ENCODE measurements at regions not wholly inside any gene's neighbourhood (a gene's known extent, or its start where the extent isn't known, plus 50 kb on each side); places are given as distances from the start of the nearest gene placed in this dataset.

DNA sequence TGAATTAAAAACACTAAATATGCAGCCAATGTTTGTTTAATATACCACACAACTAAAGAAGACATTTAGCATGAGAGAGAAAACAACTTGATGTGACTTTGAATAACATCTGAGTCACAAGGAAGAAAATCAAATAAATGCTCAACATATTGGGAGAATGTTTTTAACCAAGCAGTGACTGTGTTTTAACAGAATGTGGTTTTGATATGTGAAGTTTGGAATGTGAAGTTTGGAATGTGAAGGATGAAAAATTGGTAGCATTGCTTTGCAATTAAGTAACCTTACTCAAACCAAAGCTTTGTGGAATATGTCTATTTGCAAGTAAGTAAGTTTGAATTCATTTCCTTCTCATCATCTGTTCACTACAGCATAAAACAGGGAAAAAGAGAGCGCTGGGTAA lies 128.2 kb upstream of the DNAJC10 start:
- H3K36me3 Mint-ChIP-seq, result no peaks in the 10 kb centered on the region
- CTCF ChIA-PET, result no interaction called here
- POLR2A ChIA-PET, result no interaction called here
- H3K27ac Mint-ChIP-seq, result no peak overlapping the region; the same call in 1 of the 2 replicates
- no peak overlapping the region for H3K4me3 Mint-ChIP-seq
- DNase-seq (ENCODE audit: low spot score), result no peak
- ATAC-seq, result no peak
- H3K27me3 Mint-ChIP-seq (ENCODE audit: low read depth), result no peaks in the 10 kb centered on the region
- no peaks in the 10 kb centered on the region for H3K9me3 Mint-ChIP-seq
- peaks cover 44% of the 10 kb centered on the region for H3K4me1 Mint-ChIP-seq
- TF ChIP-seq FOXP1 (CRISPR knock-in tag; IDR thresholded peaks at IDR 0.05; ENCODE audit: borderline replicate concordance) (no peak), RORB (CRISPR knock-in tag; IDR thresholded peaks at IDR 0.05) (no peak), RELA (CRISPR knock-in tag; IDR thresholded peaks at IDR 0.05; ENCODE audit: borderline replicate concordance) (no peak), NR1H2 (CRISPR knock-in tag; IDR thresholded peaks at IDR 0.05) (no peak), ZNF423 (CRISPR knock-in tag; IDR thresholded peaks at IDR 0.05) (no peak)
- TF ChIP-seq, protein P1, sequence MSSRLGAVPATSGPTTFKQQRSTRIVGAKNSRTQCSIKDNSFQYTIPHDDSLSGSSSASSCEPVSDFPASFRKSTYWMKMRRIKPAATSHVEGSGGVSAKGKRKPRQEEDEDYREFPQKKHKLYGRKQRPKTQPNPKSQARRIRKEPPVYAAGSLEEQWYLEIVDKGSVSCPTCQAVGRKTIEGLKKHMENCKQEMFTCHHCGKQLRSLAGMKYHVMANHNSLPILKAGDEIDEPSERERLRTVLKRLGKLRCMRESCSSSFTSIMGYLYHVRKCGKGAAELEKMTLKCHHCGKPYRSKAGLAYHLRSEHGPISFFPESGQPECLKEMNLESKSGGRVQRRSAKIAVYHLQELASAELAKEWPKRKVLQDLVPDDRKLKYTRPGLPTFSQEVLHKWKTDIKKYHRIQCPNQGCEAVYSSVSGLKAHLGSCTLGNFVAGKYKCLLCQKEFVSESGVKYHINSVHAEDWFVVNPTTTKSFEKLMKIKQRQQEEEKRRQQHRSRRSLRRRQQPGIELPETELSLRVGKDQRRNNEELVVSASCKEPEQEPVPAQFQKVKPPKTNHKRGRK (CRISPR knock-in tag; IDR thresholded peaks at IDR 0.05; ENCODE audit: borderline replicate concordance), result no peak

DNA sequence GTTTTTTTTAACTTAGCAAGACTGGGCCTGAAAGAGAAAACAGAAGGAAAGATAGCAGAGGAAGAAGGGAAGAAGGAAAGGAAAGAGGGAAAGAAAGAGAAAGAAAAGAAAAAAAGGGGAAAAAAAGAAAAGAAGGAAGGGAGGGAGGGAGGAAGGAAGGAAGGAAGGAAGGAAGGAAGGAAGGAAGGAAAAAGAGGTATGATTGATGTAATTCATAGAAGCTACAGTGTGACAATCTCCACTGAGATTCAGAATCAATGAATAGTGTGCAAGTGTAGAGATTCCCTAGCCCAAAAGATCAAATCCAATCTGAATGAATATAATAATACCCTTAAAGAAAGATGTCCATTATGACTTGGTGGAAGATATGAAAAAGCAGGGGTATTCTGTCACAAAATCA lies 126.9 kb upstream of the DNAJC10 start:
- ATAC-seq, result no peak
- Mint-ChIP-seq H3K36me3 (no peaks in the 10 kb centered on the region), H3K27ac (no peak overlapping the region), H3K9me3 (no peaks in the 10 kb centered on the region), H3K4me3 (no peak overlapping the region), H3K27me3 (ENCODE audit: low read depth) (no peaks in the 10 kb centered on the region), H3K4me1 (peaks cover 53% of the 10 kb centered on the region)
- POLR2A ChIA-PET, result no interaction called here
- CTCF ChIA-PET, result no interaction called here
- TF ChIP-seq, protein P2, sequence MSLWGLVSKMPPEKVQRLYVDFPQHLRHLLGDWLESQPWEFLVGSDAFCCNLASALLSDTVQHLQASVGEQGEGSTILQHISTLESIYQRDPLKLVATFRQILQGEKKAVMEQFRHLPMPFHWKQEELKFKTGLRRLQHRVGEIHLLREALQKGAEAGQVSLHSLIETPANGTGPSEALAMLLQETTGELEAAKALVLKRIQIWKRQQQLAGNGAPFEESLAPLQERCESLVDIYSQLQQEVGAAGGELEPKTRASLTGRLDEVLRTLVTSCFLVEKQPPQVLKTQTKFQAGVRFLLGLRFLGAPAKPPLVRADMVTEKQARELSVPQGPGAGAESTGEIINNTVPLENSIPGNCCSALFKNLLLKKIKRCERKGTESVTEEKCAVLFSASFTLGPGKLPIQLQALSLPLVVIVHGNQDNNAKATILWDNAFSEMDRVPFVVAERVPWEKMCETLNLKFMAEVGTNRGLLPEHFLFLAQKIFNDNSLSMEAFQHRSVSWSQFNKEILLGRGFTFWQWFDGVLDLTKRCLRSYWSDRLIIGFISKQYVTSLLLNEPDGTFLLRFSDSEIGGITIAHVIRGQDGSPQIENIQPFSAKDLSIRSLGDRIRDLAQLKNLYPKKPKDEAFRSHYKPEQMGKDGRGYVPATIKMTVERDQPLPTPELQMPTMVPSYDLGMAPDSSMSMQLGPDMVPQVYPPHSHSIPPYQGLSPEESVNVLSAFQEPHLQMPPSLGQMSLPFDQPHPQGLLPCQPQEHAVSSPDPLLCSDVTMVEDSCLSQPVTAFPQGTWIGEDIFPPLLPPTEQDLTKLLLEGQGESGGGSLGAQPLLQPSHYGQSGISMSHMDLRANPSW (CRISPR knock-in tag; conservative IDR thresholded peaks at IDR 0.05; ENCODE audit: low read depth), result no peak
- TF ChIP-seq SP1 (CRISPR knock-in tag; conservative IDR thresholded peaks at IDR 0.05) (no peak), ZNF396 (CRISPR knock-in tag; IDR thresholded peaks at IDR 0.05; ENCODE audit: borderline replicate concordance) (no peak), RELA (CRISPR knock-in tag; IDR thresholded peaks at IDR 0.05; ENCODE audit: borderline replicate concordance) (no peak), SMAD4 (CRISPR knock-in tag; IDR thresholded peaks at IDR 0.05) (no peak), ZNF138 (CRISPR knock-in tag; conservative IDR thresholded peaks at IDR 0.05) (no peak), TCF7 (CRISPR knock-in tag; IDR thresholded peaks at IDR 0.05; ENCODE audit: low read depth) (no peak), FOXJ3 (CRISPR knock-in tag; IDR thresholded peaks at IDR 0.05; ENCODE audit: borderline replicate concordance) (no peak)
- TF ChIP-seq, protein P3, sequence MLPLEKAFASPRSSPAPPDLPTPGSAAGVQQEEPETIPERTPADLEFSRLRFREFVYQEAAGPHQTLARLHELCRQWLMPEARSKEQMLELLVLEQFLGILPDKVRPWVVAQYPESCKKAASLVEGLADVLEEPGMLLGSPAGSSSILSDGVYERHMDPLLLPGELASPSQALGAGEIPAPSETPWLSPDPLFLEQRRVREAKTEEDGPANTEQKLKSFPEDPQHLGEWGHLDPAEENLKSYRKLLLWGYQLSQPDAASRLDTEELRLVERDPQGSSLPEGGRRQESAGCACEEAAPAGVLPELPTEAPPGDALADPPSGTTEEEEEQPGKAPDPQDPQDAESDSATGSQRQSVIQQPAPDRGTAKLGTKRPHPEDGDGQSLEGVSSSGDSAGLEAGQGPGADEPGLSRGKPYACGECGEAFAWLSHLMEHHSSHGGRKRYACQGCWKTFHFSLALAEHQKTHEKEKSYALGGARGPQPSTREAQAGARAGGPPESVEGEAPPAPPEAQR (CRISPR knock-in tag; IDR thresholded peaks at IDR 0.05), result no peak
- TF ChIP-seq, protein P4, sequence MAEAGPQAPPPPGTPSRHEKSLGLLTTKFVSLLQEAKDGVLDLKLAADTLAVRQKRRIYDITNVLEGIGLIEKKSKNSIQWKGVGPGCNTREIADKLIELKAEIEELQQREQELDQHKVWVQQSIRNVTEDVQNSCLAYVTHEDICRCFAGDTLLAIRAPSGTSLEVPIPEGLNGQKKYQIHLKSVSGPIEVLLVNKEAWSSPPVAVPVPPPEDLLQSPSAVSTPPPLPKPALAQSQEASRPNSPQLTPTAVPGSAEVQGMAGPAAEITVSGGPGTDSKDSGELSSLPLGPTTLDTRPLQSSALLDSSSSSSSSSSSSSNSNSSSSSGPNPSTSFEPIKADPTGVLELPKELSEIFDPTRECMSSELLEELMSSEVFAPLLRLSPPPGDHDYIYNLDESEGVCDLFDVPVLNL (CRISPR knock-in tag; IDR thresholded peaks at IDR 0.05; ENCODE audit: borderline replicate concordance, low read depth), result no peak
- TF ChIP-seq, protein P5, sequence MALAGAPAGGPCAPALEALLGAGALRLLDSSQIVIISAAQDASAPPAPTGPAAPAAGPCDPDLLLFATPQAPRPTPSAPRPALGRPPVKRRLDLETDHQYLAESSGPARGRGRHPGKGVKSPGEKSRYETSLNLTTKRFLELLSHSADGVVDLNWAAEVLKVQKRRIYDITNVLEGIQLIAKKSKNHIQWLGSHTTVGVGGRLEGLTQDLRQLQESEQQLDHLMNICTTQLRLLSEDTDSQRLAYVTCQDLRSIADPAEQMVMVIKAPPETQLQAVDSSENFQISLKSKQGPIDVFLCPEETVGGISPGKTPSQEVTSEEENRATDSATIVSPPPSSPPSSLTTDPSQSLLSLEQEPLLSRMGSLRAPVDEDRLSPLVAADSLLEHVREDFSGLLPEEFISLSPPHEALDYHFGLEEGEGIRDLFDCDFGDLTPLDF (CRISPR knock-in tag; IDR thresholded peaks at IDR 0.05), result no peak
- TF ChIP-seq, protein P6, sequence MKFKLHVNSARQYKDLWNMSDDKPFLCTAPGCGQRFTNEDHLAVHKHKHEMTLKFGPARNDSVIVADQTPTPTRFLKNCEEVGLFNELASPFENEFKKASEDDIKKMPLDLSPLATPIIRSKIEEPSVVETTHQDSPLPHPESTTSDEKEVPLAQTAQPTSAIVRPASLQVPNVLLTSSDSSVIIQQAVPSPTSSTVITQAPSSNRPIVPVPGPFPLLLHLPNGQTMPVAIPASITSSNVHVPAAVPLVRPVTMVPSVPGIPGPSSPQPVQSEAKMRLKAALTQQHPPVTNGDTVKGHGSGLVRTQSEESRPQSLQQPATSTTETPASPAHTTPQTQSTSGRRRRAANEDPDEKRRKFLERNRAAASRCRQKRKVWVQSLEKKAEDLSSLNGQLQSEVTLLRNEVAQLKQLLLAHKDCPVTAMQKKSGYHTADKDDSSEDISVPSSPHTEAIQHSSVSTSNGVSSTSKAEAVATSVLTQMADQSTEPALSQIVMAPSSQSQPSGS (CRISPR knock-in tag; IDR thresholded peaks at IDR 0.05; ENCODE audit: borderline replicate concordance, low read depth), result no peak
- TF ChIP-seq, protein P7, sequence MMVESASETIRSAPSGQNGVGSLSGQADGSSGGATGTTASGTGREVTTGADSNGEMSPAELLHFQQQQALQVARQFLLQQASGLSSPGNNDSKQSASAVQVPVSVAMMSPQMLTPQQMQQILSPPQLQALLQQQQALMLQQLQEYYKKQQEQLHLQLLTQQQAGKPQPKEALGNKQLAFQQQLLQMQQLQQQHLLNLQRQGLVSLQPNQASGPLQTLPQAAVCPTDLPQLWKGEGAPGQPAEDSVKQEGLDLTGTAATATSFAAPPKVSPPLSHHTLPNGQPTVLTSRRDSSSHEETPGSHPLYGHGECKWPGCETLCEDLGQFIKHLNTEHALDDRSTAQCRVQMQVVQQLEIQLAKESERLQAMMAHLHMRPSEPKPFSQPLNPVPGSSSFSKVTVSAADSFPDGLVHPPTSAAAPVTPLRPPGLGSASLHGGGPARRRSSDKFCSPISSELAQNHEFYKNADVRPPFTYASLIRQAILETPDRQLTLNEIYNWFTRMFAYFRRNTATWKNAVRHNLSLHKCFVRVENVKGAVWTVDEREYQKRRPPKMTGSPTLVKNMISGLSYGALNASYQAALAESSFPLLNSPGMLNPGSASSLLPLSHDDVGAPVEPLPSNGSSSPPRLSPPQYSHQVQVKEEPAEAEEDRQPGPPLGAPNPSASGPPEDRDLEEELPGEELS (CRISPR knock-in tag; IDR thresholded peaks at IDR 0.05), result no peak
- DNase-seq (ENCODE audit: low spot score), result no peak

All from WTC11 (cell line).